CD4-positive, alpha-beta T cell treated with Interferon gamma for 1 hour (primary cell): ENCODE measurements at regions not wholly inside any gene's neighbourhood (a gene's known extent, or its start where the extent isn't known, plus 50 kb on each side); places are given as distances from the start of the nearest gene placed in this dataset.
"Not testable (repeated sequence)": the region's sequence is repeated elsewhere in the genome, so short reads cannot be mapped to it uniquely, and the experiment has no call there.

Experiments
- DNase-seq: peaks from one replicate; pipeline ENCODE4 v3.0.0-alpha.2; 2020

- no peak for DNase-seq
Measured at GRCh38 chr4:145295122-145295521, 114.7 kb upstream of the OTUD4 start.

- no peak for DNase-seq
Measured at GRCh38 chr4:145293658-145294057, 113.3 kb upstream of the OTUD4 start.

- DNase-seq: no peak
Measured at GRCh38 chr4:145290955-145291354, 110.6 kb upstream of the OTUD4 start.

DNA sequence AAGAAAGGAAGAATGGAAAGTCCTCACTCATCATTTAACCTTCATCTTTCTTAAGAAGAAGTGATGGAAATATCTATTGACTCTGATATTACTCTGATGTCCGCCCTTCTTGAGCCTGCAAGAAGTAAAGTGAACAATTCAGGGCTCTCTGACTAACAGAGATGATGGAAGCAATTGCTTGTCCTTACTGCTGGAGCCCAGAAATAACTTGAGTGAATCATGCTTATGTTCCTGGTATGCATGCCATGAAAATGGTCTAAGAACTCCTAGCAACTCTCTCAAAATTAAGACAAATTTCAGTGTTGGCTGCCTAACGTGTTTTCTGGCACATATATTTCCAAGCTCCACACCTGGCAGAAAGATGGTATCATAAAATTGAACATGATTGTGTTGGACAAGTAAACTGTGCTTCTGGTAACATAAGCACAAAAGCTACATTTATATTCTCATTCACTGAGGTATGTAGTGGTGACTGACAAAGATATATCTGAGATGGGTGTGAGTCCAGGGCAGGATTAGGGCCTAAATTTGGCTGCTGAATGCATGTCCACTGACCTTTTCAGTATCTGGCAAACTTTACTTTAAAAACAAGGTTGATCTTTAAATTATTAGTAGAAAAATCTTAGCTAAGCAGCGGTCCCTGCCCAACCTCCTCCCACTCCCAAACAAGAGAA, 109.2 kb upstream of the OTUD4 start:
- no peak for DNase-seq

DNA sequence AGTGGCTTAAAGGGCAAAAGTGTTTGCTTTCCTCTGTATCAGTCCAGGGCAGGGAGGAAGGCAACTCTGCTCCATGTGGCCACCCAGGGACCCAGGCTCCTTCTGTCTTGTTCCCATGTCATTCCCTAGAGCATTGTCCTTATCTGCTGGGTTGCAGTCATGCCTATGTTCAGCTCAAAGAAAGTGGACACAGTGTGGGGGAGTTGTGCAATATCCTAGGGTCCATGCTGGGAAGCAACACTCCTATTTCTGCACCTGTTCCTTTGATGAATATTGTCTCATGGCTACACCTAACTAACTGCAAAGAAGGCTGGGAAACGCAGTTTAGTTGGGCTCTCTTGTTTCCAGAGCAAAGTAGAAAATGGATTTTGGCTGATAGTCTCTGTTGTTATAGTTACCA, 107.0 kb upstream of the OTUD4 start:
- DNase-seq: no peak

DNA sequence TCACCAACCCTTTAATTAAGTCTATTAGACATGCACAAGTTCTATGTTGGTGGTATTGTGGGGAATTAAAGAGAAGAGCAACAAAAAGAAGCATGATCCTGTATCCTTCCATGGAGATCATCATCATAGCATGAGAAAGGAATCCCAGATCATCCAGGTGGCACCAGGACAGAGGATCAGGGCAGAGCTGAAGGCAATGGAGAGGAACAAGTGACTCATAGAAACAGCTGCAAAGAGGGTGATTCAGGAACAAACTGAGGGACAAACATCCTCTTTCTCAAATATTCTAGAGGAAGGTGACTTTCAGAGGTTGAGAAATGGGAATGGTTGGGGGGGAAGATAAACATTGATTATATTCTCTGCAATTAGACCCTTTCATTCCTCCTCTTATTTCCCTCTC, 105.5 kb upstream of the OTUD4 start:
- DNase-seq: no peak

DNA sequence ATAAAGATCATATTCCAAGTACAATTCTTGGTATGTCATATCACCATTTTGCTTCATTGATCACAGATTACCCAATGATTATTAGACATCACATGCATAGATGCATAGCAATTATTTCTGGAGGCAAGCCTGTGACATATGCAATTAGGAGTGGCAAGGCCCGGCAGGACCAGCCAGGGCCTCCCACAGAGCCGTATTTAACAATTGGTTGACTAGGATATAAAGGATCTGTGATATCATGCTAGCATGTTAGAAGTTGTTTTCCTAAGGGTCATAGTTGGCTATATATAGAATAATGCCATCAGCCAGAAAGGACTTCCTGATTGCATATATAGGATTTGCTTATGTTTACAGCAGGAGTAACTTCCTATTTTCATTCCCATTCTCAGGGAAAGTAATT, 103.5 kb upstream of the OTUD4 start:
- DNase-seq: no peak

GRCh38 chr4:145281951-145282350, 101.6 kb upstream of the OTUD4 start:
- DNase-seq: no peak

DNA sequence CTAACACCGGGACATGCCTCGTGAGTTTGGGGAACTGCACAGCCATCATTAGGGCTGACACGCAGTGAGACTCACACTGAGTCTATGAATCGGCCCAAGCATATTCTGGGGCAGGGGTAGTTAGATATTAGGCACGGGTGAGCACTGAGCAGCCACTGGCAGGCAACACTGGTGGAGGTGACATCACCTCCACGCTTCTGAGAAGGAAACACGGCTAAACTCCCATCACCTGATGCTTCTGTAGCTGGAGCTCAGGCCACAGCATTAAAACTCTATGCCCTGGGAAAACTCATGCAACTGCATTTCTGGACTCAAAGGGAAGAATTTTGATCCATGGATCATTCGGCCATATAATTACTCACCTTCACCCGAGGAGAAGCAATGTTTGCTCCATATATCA, 100.8 kb upstream of the OTUD4 start:
- no peak for DNase-seq

DNA sequence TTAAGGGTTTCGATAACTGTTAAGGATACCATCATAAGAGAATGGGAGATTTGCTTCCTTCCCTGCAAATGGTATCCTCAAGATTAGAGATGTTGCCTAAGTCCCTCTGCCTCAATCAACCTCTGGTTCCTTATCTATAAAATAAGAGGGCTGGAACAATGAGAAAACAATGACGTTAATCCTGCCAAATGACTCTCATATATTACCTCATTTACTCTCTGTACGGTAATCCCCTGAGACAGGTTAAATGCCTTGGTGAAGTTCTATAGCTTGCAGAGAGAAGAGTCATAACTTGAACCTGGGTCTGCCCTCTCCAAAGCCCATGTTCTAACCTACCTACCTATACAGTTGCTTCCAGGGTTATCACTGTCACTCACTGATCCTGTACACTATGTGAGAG, 100.2 kb upstream of the OTUD4 start:
- DNase-seq: no peak

GRCh38 chr4:145279122-145279960, 99.0 kb upstream of the OTUD4 start:
- DNase-seq: no peak

DNA sequence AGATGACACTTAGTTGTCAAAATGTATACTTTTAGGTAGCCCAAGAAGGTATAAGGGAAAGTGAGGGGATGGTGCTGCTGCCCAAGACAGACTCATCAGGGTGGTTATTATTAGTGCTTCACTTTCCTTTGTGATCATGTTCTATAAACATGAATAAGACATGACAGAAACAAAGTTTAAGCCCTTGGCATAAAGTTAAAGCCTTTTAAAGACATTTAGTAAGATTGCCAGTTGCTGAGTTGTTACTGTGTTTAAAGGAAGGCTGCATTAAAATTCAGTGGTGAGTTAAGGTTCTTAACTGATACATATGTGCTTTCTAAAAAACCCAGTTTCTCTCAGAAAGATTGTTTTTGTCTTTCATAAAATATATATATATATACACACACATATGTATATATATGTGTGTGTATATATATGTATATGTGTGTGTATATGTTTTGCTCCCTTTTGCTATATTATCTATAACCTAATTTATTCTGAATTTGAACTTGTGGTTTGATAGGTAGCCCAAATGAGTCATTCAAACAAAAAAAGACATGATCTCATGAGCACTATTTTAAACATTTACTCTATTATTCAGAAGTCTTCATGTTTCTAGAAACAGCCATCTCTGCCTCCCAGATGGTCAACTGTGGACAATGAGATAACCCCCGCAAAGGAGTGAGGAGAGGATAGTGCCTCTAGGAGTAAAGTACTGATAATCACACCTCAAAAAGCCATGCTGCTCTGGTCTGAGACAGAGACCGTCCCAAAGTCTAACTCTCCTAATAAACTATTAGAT, 98.1 kb upstream of the OTUD4 start:
- no peak for DNase-seq

DNA sequence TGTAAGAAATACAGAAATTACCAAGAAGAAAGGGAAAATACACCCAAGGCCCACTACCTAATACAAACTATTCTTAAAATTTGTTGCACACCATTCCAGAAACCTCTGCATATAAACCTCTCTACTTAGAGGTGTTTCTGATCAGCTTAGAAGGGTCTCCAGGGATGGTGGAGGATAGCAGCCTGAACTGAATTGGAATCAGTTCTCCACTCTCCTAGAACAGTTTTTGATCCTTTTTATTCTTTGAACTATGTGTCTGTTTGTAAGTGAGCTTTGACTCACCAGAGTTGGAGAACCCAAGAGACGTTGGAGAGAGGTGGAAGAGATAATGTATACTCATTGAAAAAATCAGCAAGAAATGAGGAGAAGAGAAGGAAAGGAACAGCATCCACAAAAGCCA, 96.6 kb upstream of the OTUD4 start:
- DNase-seq: no peak

GRCh38 chr4:145276050-145276449, 95.7 kb upstream of the OTUD4 start:
- DNase-seq: no peak

GRCh38 chr4:145271194-145271593, 90.8 kb upstream of the OTUD4 start:
- no peak for DNase-seq

GRCh38 chr4:145266881-145267280, 86.5 kb upstream of the OTUD4 start:
- DNase-seq: no peak

DNA sequence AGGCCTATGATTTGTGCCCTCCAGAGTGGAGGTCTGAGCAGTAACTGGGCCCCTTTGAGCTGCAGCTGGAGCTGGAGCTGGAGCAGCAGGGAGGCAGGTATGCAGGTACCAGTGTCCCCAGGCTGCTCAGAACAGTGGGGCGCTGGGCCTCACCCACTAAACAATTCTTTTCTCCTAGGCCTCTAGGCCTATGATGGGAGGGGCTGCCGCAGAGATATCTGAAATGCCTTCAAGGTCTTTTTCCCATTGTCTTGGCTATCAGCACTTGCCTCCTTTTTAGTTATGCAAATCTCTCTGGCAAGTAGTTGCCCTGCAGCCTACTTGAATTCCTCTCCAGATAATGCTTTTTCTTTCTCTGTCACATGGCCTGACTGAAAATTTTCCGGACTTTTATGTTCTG, 79.7 kb upstream of the OTUD4 start:
- no peak for DNase-seq

GRCh38 chr4:145255311-145255710, 74.9 kb upstream of the OTUD4 start:
- not testable (repeated sequence) for DNase-seq

DNA sequence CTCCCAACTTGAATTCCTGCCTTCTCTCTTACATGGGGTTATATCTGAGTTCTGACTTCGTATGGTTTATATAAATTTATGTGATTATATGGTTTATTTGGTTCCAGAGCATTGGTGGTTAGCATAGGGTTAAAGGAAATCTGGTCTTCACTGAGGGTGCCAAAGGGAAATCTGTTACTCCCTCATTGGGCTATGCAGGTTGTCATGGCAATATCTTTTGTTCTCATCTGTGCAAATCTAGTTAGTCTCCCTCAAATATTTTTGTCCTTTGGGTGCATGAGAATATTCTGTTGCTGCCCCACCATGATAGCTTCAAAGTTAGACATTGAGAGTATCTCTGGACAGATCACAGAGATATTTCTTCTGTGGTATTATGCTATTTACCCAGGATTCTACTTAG, 71.8 kb upstream of the OTUD4 start:
- no peak for DNase-seq

DNA sequence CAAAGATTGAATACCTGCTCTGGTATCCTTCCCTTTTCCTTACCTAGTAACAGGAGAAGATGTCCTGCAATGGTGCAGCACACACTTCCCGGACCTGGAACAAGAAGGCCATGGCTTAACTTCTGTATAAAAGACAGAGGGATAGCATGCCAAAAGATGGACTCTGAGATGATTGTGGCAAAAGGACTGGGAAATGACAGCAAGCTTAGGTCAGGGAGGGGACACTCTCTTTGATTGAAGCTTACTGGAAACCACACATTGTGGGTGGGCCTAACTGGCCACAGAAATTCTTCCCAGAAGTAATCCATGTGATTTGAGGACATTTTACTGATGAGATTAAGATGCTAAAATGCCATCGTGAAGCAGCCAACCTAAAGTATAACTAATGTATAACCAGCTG, 71.0 kb upstream of the OTUD4 start:
- no peak for DNase-seq

- DNase-seq: no peak
Measured at GRCh38 chr4:145248971-145249370, 68.6 kb upstream of the OTUD4 start.

- DNase-seq: no peak
Measured at GRCh38 chr4:145248502-145248901, 68.1 kb upstream of the OTUD4 start.

DNA sequence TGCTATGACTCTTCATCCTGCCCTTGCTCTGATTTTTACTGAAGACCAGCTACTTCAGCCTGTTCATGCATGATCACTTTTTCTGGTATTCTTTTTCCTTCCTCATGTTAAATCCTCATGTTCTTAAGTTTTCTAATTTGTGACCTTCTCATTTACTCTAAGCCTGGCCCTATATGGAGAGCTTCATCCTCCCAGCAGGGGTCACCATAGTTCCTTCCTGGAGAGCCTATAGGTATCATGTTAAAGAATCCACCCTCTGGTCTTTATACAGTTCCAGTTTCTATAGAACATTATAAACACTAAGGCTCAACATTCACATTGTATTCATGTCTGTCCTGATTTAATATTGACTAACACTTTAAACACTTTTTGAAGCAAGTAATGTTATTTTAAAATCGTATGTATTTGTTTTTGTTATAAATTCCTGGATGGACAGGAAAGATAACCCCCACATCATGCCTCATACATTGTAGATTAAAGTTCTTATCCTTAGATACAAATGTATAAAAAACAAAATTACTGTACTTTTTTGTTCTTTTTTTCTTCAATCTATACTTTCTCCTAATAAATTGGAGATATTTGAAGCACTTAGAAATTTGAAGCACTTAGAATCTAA, 53.8 kb upstream of the OTUD4 start:
- DNase-seq: peak; percentile 20
